ES-I3 (cell line): ENCODE measurements at regions not wholly inside any gene's neighbourhood (a gene's known extent, or its start where the extent isn't known, plus 50 kb on each side); places are given as distances from the start of the nearest gene placed in this dataset.

Experiments used
- H3K36me3 ChIP-seq: 2 replicates; pipeline ENCODE4 v1.6.1; 2013; ENCODE audit warnings: mild to moderate bottlenecking, low read length, control low read depth, moderate library complexity; ENCODE audit not compliant: insufficient read depth
- H3K4me1 ChIP-seq: 2 replicates; pipeline ENCODE4 v1.6.1; 2013; ENCODE audit warnings: mild to moderate bottlenecking, control low read depth, low read length; ENCODE audit not compliant: insufficient read depth
- H3K9ac ChIP-seq: 2 replicates; pipeline ENCODE4 v1.6.1; 2013; ENCODE audit warnings: low read depth, mild to moderate bottlenecking, low read length, moderate library complexity
- H3K9me3 ChIP-seq: 2 replicates; pipeline ENCODE4 v1.6.1; 2013; ENCODE audit warnings: mild to moderate bottlenecking, low read length, moderate library complexity; ENCODE audit not compliant: control insufficient read depth, insufficient read depth

- H3K9ac ChIP-seq: no peak overlapping the region
- H3K4me1 ChIP-seq: no peaks in the 10 kb centered on the region
- no peaks in the 10 kb centered on the region for H3K36me3 ChIP-seq
- no peaks in the 10 kb centered on the region for H3K9me3 ChIP-seq
Observed at GRCh38 chr20:60365882-60366281, 407.7 kb downstream of the CDH26 start.

GRCh38 chr20:60371384-60371783 lies 413.2 kb downstream of the CDH26 start:
- no peak overlapping the region for H3K9ac ChIP-seq
- H3K4me1 ChIP-seq: no peaks in the 10 kb centered on the region
- H3K9me3 ChIP-seq: no peaks in the 10 kb centered on the region; the same call in 1 of the 2 replicates
- no peaks in the 10 kb centered on the region for H3K36me3 ChIP-seq

- Histone ChIP-seq H3K9ac (no peak overlapping the region), H3K4me1 (no peaks in the 10 kb centered on the region), H3K9me3 (no peaks in the 10 kb centered on the region; the same call in 1 of the 2 replicates), H3K36me3 (no peaks in the 10 kb centered on the region)
Observed at GRCh38 chr20:60372275-60372674, 414.1 kb downstream of the CDH26 start.

DNA sequence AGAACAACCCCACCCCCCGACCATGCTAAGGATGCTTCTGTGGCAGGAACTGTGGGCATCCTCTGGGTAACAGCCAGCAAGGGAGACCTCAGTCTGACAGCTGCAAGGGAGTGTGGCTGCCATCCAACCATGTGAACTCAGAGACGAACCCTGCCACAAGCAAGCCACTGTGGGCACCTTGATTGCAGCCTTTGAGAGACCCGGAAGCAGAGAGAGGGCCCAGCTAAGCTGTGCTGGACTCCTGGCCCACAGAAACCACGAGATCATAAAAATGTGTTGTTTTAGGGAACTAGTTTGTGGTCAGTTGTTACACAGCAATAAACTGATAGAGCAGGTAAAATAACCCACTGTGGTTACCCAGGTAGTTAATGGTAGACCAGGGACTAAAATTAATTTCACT lies 414.6 kb downstream of the CDH26 start:
- H3K9me3 ChIP-seq: no peaks in the 10 kb centered on the region; the same call in 1 of the 2 replicates
- H3K9ac ChIP-seq: no peak overlapping the region
- H3K36me3 ChIP-seq: no peaks in the 10 kb centered on the region
- H3K4me1 ChIP-seq: no peaks in the 10 kb centered on the region

GRCh38 chr20:60378620-60379019 lies 420.4 kb downstream of the CDH26 start:
- no peak overlapping the region for H3K9ac ChIP-seq
- H3K9me3 ChIP-seq: no peaks in the 10 kb centered on the region; the same call in 1 of the 2 replicates
- H3K4me1 ChIP-seq: no peaks in the 10 kb centered on the region
- no peaks in the 10 kb centered on the region for H3K36me3 ChIP-seq

- no peak overlapping the region for H3K9ac ChIP-seq
- H3K4me1 ChIP-seq: no peaks in the 10 kb centered on the region
- H3K36me3 ChIP-seq: no peaks in the 10 kb centered on the region
- H3K9me3 ChIP-seq: no peaks in the 10 kb centered on the region
Observed at GRCh38 chr20:60381643-60382400, 423.6 kb downstream of the CDH26 start.

DNA sequence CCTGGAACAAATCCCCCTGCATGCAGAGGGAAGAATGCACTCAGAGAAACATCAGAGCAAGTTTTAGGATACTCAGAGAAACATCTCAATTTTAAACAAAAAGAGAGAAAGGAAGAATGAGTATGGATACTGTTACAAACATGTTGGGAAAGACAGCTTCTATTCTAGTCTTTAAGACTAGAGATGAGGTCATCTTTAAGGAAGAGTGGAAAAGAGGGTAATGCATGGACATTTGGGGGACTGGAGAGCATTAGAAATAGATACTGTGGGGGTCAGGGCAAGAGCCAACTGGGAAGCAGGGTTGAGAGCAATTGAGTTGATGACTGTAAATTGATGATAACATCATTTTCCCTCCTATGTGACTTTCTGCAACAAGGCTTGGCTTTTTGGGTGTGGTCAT lies 431.2 kb downstream of the CDH26 start:
- H3K4me1 ChIP-seq: no peaks in the 10 kb centered on the region
- H3K36me3 ChIP-seq: no peaks in the 10 kb centered on the region
- H3K9ac ChIP-seq: no peak overlapping the region

GRCh38 chr20:60389882-60390281 lies 431.7 kb downstream of the CDH26 start:
- Histone ChIP-seq H3K9ac (no peak overlapping the region), H3K4me1 (no peaks in the 10 kb centered on the region), H3K36me3 (no peaks in the 10 kb centered on the region), H3K9me3 (no peaks in the 10 kb centered on the region)

More for the DNA sequence above, 431.2 kb downstream of the CDH26 start:
- no peaks in the 10 kb centered on the region for H3K9me3 ChIP-seq

DNA sequence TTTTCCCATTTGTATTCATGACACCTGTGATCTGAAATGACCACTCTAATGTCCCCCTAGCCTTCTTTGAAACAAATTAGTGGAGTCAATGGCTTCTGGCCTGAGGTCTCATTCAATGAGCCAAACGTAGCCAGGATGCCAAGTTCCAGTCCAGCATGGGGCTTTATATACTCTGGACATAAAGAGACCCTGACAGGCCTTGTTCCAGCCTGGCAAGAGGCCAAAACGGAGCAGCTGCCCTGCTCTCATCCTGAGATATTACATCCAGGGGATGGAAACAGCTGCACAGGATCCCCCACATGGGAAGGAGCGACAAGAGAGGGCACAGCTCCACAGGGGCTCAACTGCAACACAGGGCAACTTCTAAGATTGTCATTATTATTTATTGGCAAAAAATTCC lies 437.8 kb downstream of the CDH26 start:
- peaks cover 3% of the 10 kb centered on the region; the same call in 1 of the 2 replicates for H3K9me3 ChIP-seq
- no peak overlapping the region for H3K9ac ChIP-seq
- no peaks in the 10 kb centered on the region for H3K4me1 ChIP-seq
- no peaks in the 10 kb centered on the region for H3K36me3 ChIP-seq

GRCh38 chr20:60400567-60400966 lies 442.3 kb downstream of the CDH26 start:
- Histone ChIP-seq H3K36me3 (no peaks in the 10 kb centered on the region), H3K4me1 (no peaks in the 10 kb centered on the region), H3K9me3 (peaks cover 3% of the 10 kb centered on the region; the same call in 1 of the 2 replicates), H3K9ac (no peak overlapping the region)

DNA sequence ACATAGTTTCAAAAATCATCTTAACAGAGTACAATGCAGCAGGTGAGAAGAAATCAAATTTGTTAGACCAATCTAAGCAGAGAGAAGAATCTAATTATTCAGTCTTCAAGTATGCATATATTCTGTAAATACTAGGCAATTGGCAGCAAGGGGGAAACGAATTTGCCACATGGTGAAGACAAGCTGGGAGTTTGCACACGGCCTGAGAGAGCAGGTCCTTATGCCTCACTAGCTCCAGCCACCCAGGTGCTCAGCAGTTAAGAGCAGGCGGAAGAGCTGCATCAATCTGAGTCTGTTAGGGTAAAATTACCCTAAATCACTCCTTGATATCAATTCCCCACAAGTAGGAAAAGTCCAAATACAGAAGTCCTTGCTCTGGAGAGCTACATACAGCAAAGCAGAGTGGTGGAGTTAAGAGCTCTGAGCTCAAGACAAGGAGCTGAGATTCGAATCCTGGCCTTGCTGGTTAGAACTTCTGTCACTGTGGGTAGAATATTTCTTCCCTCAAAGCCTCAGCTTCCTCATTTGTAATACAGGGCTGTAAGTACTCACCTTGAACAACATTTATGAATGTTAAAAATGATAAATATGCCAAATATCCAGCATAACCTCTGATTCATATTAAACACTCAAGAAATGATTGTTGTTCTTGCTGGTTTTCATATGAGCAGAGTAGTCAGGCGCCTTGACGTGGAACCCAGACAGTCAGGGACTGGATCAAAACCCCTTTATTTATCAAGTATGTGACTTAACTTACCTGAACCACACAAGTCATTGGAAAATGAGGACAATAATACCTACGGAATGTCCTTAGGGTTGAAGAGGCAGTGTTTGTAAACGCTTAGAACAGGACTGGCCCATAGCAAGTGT lies 444.2 kb downstream of the CDH26 start:
- peaks cover 3% of the 10 kb centered on the region; the same call in 1 of the 2 replicates for H3K9me3 ChIP-seq
- H3K36me3 ChIP-seq: no peaks in the 10 kb centered on the region; the same call in 1 of the 2 replicates
- H3K9ac ChIP-seq: no peak overlapping the region
- no peaks in the 10 kb centered on the region for H3K4me1 ChIP-seq

DNA sequence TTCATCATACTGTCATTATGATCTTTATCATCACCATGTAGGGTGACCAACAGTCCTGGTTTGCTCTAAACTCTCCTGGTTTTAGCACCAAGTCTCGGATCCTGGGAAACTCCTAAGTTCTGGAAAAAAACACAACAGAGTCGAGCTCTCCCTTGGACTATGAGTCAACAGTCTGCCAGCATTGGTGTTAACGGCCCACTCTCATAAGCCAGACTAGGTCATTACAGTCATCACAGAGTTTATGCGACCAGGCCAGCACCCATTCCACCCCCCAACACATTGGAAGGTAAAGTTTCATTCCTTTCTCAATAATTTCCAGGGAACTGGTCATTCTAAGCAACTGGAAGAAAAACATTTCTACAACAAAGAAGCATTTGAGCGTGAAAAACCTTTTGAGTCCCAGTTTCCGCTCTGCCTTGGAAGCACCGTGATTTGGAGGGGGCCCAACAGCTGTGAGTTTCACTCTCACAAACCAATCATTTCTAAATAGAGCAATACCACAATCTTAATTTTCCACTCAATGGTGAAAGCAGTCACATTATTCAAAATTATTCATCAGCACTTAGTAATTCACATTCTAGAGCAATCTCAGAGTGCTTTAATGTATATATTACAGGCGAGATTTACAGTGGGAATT lies 445.0 kb downstream of the CDH26 start:
- no peaks in the 10 kb centered on the region for H3K4me1 ChIP-seq
- H3K36me3 ChIP-seq: no peaks in the 10 kb centered on the region; the same call in 1 of the 2 replicates
- H3K9me3 ChIP-seq: peaks cover 3% of the 10 kb centered on the region; the same call in 1 of the 2 replicates
- no peak overlapping the region for H3K9ac ChIP-seq

- Histone ChIP-seq H3K9ac (no peak overlapping the region), H3K36me3 (no peaks in the 10 kb centered on the region; the same call in 1 of the 2 replicates), H3K9me3 (no peaks in the 10 kb centered on the region), H3K4me1 (no peaks in the 10 kb centered on the region)
Observed at GRCh38 chr20:60407011-60407771, 449.0 kb downstream of the CDH26 start.

- Histone ChIP-seq H3K4me1 (no peaks in the 10 kb centered on the region), H3K9ac (no peak overlapping the region), H3K36me3 (no peaks in the 10 kb centered on the region; the same call in 1 of the 2 replicates), H3K9me3 (no peaks in the 10 kb centered on the region)
Observed at GRCh38 chr20:60407938-60408337, 449.7 kb downstream of the CDH26 start.
